GM21515 (cell line): ENCODE measurements at regions not wholly inside any gene's neighbourhood (a gene's known extent, or its start where the extent isn't known, plus 50 kb on each side); places are given as distances from the start of the nearest gene placed in this dataset.

Experiments used
- ATAC-seq: cut with Tn5 transposase; IDR thresholded peaks from one replicate; pipeline ENCODE4 v1.9.1; 2021; ENCODE audit not compliant: unreplicated experiment

DNA sequence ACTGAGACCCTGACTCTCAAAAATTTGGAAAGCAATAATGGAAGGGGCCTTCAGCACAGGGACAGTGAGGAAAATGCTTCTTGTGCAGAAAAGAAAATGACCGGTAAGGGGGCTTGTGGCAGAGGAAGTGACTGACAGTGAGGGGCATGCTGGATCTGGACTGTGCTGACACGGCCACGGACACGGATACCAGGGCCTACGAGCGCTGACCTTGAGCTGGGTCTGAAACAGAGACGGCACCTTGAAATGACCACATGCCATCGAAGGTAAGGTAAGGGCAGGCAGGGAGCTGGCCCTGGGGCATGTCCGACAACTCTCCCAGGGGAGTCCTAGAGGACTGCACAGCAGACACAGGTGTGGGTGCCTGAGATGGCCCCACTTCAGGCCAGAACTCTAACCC lies 182.1 kb downstream of the RHOU start:
- ATAC-seq, result no peak

DNA sequence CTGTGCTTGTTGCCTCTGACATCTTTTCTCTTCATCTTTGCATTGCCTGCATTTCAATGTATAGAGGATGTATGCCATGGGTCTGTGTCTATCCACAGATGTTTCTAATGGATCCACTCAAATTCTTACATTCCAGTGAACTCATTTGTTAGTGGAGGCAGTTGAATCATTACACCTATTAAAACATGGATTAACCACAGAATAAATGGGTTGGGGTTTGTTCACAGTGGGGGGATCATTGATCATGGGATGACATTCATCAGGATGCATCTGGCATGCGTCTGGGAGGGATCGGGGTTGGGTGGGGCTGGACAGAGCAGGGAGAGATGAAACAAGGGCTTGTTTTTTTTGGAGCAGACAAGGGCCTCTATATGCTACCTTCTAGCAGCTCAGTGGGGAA lies 182.5 kb downstream of the RHOU start:
- no peak for ATAC-seq

DNA sequence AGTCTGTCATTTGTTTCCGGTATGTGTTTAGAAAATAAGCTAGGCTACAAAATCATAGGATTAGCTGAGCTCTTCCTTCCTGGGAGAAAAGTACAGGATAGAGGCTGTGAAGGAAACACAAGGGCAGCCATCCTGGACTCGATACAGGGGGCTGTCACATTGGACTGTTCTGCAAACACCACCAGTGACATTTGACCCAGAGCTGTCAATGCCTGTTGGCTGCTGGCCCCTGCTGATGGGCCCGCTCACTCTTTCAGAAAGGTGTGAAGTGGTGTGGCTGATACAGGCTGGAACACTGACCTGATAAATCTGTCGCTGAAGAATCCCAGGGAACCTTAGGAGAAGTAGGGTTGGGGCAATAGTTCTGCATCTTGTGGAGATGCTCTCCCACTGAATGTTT lies 183.1 kb downstream of the RHOU start:
- no peak for ATAC-seq

DNA sequence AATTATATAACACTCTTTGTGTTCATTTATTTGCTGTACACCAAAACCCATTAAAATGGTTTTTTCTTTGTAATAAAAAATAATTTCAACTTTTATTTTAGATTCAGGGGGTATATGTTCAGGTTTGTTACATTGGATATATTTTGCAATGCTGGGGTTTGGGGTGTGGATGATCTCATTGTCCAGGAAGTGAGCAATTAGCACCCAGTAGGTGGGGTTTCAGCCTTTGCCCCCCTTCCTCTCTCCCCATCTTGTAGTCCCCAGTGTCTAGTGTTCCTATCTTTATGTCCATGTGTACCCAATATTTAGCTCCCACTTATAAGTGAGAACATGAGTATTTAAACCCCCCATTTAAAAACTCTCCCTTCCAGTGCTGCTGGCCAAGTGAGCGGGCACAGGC lies 184.6 kb downstream of the RHOU start:
- no peak for ATAC-seq

- no peak for ATAC-seq
Measured at GRCh38 chr1:228920831-228921230, 185.6 kb downstream of the RHOU start.

DNA sequence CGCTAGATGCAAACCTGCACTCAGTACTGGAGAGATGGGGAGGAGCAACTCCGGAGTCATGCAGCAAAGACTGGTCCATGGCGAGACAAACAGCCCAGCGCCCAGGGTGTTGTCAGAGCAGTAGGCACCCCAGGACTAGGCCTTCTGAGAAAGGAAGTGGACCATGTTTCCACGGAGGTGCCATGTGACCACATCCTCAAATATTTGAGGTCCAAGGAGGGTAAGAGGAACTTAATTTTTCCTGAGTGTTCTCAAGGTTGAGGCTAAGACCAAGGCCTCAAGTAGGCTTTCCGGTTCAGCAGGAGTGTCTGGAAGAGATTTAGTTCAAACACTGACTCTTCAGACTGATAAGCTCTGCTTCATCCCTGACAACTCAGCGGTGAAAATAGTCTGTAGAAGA lies 186.2 kb downstream of the RHOU start:
- ATAC-seq, result no peak

DNA sequence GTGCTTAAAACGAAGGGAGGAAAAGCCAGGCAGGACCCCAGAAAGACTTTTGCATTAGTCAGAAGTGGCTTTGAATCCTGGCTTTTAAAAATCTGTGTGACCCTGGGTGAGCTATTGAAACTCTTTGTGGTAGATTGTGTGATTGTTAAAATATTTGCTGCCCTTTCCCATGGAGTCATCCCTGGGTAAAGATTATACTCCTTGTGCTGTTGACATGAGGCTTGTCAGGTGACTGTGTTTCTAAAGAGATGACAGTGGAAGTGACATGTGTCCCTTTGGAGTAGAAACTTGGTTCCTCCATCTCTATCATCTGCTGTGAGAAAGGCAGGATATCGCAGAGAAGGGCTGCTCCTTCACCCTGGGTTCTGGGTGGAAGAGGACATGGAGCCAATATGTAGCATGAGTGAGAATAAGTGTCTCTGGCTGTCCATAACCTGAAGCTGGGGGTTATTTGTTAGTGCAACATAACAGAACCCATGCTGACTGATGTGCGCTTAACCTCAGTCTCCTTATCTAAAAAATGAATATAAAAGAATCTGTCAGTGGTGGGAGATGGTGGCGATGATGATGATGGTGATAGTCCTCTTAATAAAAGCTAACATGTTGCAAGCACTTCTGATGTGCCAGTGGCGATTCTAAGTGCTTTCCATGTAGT lies 187.6 kb downstream of the RHOU start:
- no peak for ATAC-seq

GRCh38 chr1:228923973-228924686 lies 188.9 kb downstream of the RHOU start:
- ATAC-seq, result no peak

- no peak for ATAC-seq
Measured at GRCh38 chr1:228925691-228926090, 190.4 kb downstream of the RHOU start.

DNA sequence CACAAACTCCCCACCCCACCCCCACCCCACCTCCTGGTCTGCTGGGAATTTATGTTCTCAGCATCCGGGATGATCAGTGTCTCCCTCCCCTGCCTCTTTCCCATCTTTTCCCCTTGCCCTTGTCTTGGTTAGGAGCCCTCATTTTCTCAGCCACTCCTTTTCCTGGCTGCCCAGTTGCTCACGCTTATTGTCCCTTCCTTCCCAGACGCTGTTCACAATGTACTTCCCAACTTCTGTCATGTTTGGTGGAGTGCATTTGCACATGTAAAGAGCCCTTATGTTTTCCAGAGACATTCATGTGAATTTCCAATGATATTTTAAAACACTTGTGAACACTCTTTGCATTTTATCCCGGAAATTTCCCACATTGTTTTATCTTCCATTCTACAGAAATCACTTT lies 192.1 kb downstream of the RHOU start:
- ATAC-seq, result no peak

GRCh38 chr1:228927946-228928898 lies 192.9 kb downstream of the RHOU start:
- ATAC-seq, result no peak

DNA sequence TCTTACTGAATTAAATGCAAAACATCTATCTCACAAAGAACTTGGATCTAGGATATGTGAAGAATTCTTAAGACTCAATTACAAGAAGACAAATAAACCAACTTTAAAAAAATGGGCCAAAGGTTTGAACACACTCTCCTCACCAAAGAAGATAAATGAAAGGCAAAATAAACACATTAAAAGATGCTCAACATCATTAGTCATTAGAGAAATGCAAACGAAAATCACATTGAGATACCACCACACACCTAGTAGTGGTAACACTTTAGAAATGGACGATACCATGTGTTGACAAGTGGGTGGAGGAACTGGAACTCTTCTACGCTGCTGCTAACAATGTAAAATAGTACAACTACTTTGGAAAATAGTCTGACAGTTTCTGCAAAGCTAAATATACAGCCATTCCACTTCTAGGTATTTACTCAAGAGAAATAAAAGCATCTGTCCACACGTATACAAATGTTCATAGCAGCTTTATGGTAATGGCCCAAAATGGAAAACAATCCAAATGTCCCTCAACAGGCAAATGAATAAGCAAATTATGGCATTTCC lies 194.3 kb downstream of the RHOU start:
- no peak for ATAC-seq

DNA sequence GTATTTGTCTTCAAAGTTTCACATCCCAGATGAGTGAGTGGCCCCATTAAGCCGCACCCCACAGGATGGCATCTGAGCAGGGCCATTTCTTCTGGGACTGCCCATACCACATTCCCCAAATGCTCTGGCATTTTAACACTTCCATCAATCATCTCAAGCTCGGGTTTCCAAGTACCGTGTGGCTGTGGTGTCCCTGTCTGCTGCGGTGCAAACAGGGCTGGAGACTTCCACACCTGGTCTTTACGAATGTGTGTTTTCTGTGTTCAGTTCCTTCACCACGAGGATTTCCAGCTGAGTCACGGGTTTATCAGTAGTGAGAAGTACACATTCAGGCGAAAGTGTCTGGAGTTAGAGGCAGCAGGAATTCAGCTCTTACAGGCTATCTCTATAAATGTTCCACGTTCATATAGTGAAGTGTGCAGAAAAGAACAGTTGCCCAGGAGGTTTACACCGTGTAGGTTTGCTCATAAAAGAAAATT lies 195.2 kb downstream of the RHOU start:
- ATAC-seq, result no peak

GRCh38 chr1:228933753-228934152 lies 198.5 kb downstream of the RHOU start:
- no peak for ATAC-seq

GRCh38 chr1:228935198-228935663 lies 200.0 kb downstream of the RHOU start:
- ATAC-seq, result no peak

GRCh38 chr1:228935855-228936727 lies 200.8 kb downstream of the RHOU start:
- no peak for ATAC-seq

- ATAC-seq, result no peak
Measured at GRCh38 chr1:228936881-228937280, 201.6 kb downstream of the RHOU start.

GRCh38 chr1:228937351-228937750 lies 202.1 kb downstream of the RHOU start:
- no peak for ATAC-seq

DNA sequence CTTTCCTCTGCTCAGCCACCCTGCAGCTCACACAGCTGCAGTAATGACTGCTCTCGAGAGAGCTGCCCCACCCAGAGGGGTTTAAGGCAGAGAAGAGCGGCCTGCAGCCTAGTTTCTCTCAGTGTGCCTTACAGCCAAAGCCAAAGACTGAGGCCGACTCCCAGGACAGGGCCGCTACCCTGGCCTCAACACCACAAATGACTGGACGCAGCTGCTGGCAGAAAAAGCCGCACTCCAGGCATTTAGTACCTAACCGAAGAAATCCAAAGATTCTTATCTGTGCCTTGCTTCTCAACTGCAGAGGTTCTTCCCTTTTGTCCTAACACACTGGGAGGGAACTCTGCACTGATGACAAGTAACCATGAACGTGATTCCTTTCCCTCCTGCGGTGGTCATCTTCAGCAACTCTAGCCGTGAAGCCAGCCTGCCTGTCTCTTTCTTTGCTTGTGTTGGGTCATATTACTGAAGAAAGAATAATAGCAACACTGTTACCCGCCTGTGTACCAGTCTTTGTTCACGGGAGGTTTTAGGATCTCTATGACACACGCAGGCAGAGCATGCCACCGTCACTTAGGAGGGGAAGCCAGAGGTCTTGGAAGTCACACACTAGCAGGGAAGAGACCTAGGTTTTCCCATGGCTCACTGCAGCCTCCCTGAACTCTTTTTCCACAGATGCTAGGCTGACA lies 202.7 kb downstream of the RHOU start:
- ATAC-seq, result no peak

- no peak for ATAC-seq
Measured at GRCh38 chr1:228938537-228938901, 203.2 kb downstream of the RHOU start.
